Tibial artery (tissue), 4 donors: ENCODE measurements at regions not wholly inside any gene's neighbourhood (a gene's known extent, or its start where the extent isn't known, plus 50 kb on each side); places are given as distances from the start of the nearest gene placed in this dataset.

Experiments
- DNase-seq, 2 donors: peaks; one replicate each; pipeline ENCODE4 v3.0.0-alpha.2; 2019
- H3K27ac ChIP-seq, 2 donors: fragments of 200-600 bp; sonication (generic) in 1 of 2; 1 replicate in 1 of 2; 2 replicates in 1 of 2; pipeline ENCODE4 v1.5.1; 2018 to 2019; ENCODE audit warnings: mild to moderate bottlenecking in 1 of 2
- H3K27me3 ChIP-seq, 2 donors: fragments of 200-600 bp; sonication (generic) in 1 of 2; one replicate each; pipeline versions ENCODE4 v1.5.1 to v1.6.0; 2016 to 2019
- H3K36me3 ChIP-seq, 3 donors: fragments of 200-600 bp; sonication (generic) in 2 of 3; one replicate each; pipeline ENCODE4 v1.5.1; 2016 to 2019; ENCODE audit warnings: mild to moderate bottlenecking in 2 of 3
- H3K4me1 ChIP-seq, 4 donors: fragments of 200-600 bp; sonication (generic) in 2 of 4; 1 replicate in 3 of 4; 2 replicates in 1 of 4; pipeline ENCODE4 v1.5.1; 2016 to 2019
- H3K4me3 ChIP-seq, 2 donors: fragments of 200-600 bp; sonication (generic) in 1 of 2; 1 replicate in 1 of 2; 2 replicates in 1 of 2; pipeline ENCODE4 v1.5.1; 2018 to 2019; ENCODE audit warnings: mild to moderate bottlenecking in 2 of 2
- H3K9me3 ChIP-seq, 3 donors: fragments of 200-600 bp; sonication (generic) in 1 of 3; one replicate each; pipeline ENCODE4 v1.5.1; 2016 to 2019
- intact Hi-C: fragments of 100-400 bp; cut with DNase I; formaldehyde crosslinking; loops from one replicate; pipeline ENCODE4 v1.15.0; 2023; ENCODE audit warnings: low total_unique reads
- TF ChIP-seq, protein P1 (sequence below), 2 experiments: fragments of 200-600 bp in 1 of 2; fragments of 450-650 bp in 1 of 2; IDR thresholded peaks; one replicate each; pipeline ENCODE4 v1.5.1; 2017 to 2019; ENCODE audit warnings: antibody characterized with exemption in 2 of 2, mild to moderate bottlenecking in 1 of 2, moderate library complexity in 1 of 2

DNA sequence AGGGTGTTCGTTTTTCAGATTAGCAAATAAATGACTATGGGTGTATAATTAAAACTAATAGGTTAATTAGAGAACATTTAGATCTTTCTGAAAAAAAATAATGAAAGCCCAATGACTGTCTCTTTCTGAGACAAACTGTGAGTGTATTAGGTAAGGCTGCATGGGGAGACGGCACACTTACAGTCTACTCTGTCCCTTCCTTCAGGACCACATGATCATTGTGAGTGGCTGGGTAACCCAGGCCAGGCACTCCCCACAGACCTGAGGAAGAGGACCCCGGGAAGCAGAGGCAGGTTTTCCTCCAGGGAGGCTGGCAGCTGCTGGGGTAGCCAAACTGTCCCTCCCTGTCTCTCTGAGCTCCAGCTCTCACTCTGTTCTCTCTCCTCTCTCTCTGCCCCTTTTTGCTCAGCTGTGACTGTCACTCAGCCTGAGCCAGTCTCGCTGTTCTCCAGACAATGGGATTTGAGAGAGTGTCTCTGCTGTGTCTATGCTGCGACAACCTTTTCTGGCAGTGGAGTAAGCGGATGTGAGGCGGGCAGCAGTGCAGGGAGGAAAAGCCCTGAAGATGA is 83.1 kb upstream of the NCAM1 start:
- H3K4me3 ChIP-seq, result no peak overlapping the region
- intact Hi-C loops, result no loop called here
- TF ChIP-seq, protein P1, sequence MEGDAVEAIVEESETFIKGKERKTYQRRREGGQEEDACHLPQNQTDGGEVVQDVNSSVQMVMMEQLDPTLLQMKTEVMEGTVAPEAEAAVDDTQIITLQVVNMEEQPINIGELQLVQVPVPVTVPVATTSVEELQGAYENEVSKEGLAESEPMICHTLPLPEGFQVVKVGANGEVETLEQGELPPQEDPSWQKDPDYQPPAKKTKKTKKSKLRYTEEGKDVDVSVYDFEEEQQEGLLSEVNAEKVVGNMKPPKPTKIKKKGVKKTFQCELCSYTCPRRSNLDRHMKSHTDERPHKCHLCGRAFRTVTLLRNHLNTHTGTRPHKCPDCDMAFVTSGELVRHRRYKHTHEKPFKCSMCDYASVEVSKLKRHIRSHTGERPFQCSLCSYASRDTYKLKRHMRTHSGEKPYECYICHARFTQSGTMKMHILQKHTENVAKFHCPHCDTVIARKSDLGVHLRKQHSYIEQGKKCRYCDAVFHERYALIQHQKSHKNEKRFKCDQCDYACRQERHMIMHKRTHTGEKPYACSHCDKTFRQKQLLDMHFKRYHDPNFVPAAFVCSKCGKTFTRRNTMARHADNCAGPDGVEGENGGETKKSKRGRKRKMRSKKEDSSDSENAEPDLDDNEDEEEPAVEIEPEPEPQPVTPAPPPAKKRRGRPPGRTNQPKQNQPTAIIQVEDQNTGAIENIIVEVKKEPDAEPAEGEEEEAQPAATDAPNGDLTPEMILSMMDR (IDR thresholded peaks at IDR 0.05), result no peak

DNA sequence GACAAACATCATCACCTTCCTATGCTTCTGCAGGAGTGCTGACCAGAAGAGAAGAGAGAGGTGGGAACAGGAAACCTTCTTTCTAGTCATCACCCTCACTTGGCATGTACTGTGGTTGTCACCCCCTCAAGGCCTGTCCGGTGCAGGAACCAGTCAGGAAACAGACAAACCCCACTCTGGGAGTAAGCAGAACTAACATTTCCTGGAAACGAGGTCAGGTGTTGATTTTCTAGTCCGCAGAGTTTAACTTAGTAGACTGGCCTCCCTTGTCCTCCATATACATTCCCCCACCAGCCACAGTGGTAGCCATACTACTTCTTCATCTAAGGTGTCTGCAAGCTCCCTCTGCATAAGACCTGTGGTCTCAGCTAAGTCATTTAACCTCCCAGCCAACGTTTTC is 80.7 kb upstream of the NCAM1 start:
- Histone ChIP-seq H3K27me3 (peaks cover 0 to 4% of the 10 kb centered on the region in 2 donors), H3K4me1 (peaks cover 0 to 18% (median 7%) of the 10 kb centered on the region in 4 donors), H3K36me3 (no peaks in the 10 kb centered on the region), H3K9me3 (no peaks in the 10 kb centered on the region), H3K27ac (no peak overlapping the region), H3K4me3 (no peak overlapping the region)
- no peak for DNase-seq
- TF ChIP-seq, protein P1 (IDR thresholded peaks at IDR 0.05), result no peak
- intact Hi-C loops, result no loop called here

More for the DNA sequence above, 83.1 kb upstream of the NCAM1 start:
- Histone ChIP-seq H3K27ac (no peak overlapping the region), H3K9me3 (no peaks in the 10 kb centered on the region), H3K36me3 (no peaks in the 10 kb centered on the region), H3K27me3 (peaks cover 0 to 7% of the 10 kb centered on the region in 2 donors), H3K4me1 (peaks cover 0 to 14% (median 7%) of the 10 kb centered on the region in 4 donors)
- no peak for DNase-seq

DNA sequence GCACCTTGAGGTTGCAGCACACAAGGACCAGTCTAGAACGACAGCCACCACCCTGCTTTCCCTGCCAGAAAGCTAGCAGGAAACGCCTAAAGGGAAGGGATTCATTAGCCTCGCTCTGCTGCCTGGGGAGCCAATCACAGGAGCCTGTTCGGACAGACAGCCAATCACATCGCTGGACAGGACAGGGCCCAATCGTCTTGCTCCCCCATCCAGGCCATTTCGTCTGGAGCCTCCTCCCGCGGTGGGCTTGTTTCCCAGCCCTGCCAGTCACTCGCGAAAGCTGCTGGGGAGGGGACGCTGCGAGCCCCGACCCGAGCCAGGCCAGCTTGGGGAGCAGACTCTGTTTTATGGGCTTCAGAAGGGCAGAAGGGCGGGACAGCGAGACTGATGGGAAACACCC is 79.8 kb upstream of the NCAM1 start:
- Histone ChIP-seq H3K9me3 (no peaks in the 10 kb centered on the region), H3K4me1 (peaks cover 0 to 18% (median 7%) of the 10 kb centered on the region in 4 donors), H3K27ac (peak overlapping the region in 1 of 2 donors; percentile 30), H3K27me3 (peaks cover 0 to 1% of the 10 kb centered on the region in 2 donors), H3K36me3 (no peaks in the 10 kb centered on the region), H3K4me3 (peak overlapping the region; percentile 40 to 49)
- TF ChIP-seq, protein P1 (IDR thresholded peaks at IDR 0.05), result no peak
- intact Hi-C loops, result no loop called here
- peak in 1 of 2 donors; percentile 77 for DNase-seq

DNA sequence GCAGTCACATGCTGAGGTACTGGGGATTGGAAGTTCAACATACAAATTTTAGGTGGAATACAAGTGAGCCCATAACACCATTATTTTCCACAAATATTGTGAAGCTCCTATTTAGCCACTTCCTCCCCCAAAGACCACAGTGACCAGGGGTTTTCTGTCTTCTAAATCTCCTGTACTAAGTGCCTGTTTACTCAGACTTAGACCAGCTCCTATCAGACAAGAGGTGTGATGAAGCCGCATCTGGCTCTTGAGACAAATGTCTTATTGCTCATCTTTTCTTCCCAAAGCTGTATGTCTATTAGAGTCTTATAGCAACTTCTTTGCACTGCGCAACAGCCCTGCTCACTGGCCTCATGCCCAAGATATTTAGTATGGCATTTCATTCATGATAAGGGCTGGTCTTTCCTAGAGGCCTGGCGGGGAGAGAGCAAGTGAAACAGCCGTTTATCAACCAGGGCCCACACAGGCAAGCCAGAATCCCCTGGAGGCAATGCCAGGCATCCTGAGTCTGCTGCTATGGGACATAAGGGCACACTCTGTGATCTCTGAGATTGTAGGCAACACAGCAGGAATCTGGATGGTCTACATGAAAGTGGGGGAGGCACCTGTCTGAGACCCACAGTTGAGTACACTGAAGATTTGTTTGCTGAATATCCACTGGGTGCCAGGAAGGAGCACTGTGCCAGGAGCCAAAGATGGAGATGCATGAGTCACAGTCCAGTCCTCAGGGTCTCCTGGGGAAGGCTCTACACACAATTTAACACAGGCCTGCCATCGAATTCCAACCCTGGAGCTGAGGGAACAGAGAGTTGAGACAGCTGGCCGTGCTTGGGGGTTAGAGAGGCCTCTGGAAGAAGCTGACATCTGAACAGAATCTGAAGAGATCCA is 78.5 kb upstream of the NCAM1 start:
- TF ChIP-seq, protein P1 (IDR thresholded peaks at IDR 0.05), result no peak
- DNase-seq, result no peak

DNA sequence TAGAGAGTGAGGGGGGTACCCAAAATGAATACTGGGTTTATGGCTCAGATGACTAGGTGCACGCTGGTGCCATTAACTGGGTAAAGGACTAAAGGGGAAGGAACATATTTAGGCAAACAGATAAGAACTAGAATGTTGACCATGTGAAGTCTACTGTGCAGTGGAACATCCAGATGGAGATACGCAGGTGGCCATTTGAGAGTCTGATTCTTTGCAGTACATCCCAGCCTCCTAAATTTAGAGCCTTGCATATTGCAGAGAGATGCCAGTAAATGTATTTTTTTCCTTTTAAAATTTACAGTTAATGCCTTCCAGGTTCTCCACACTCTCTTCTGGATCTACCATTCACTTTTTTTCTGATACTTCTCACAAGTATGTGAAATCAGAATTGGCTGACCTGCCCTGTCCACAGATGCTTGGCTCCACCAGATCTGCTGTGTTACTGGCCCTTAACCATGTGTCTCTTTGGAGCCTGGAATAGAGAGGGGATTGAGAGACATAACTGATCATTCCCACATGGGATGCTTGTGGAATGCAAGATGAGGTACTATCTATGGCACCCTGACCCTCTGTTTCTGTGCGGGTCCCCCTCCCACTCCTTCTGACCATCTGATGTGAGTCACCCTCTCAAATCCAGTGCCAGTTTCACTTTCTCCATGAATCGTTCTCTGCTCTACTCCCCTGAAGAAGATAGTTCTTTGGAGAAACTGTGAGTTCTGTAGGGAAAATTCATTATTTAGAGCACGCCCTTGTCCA is 77.0 kb upstream of the NCAM1 start:
- no peak for DNase-seq
- Histone ChIP-seq H3K4me3 (no peak overlapping the region), H3K27me3 (no peaks in the 10 kb centered on the region), H3K27ac (no peak overlapping the region), H3K36me3 (no peaks in the 10 kb centered on the region), H3K4me1 (peaks cover 0 to 18% (median 7%) of the 10 kb centered on the region in 4 donors), H3K9me3 (no peaks in the 10 kb centered on the region)
- intact Hi-C loops, result no loop called here
- TF ChIP-seq, protein P1 (IDR thresholded peaks at IDR 0.05), result no peak

More for the DNA sequence above, 78.5 kb upstream of the NCAM1 start:
- no peak overlapping the region for H3K4me3 ChIP-seq
- H3K27me3 ChIP-seq, result no peaks in the 10 kb centered on the region
- H3K36me3 ChIP-seq, result no peaks in the 10 kb centered on the region
- no peak overlapping the region for H3K27ac ChIP-seq
- intact Hi-C loops, result no loop called here
- H3K4me1 ChIP-seq, result peaks cover 0 to 18% (median 7%) of the 10 kb centered on the region in 4 donors
- H3K9me3 ChIP-seq, result no peaks in the 10 kb centered on the region
